Type B pancreatic cell (in vitro differentiated cells): ENCODE measurements at regions not wholly inside any gene's neighbourhood (a gene's known extent, or its start where the extent isn't known, plus 50 kb on each side); places are given as distances from the start of the nearest gene placed in this dataset.

Experiments used
- DNase-seq: peaks from one replicate; pipeline ENCODE4 v3.0.0; 2021; ENCODE audit warnings: mixed read lengths; ENCODE audit not compliant: unreplicated experiment; ENCODE audit errors: extremely low spot score
- H3K27ac Mint-ChIP-seq: 2 replicates; pipeline ENCODE4 v1.8.0; 2021; ENCODE audit warnings: mild to moderate bottlenecking, mixed read lengths
- H3K27me3 Mint-ChIP-seq: 2 replicates; pipeline ENCODE4 v1.8.0; 2021; ENCODE audit warnings: mixed read lengths
- H3K36me3 Mint-ChIP-seq: 2 replicates; pipeline ENCODE4 v1.8.0; 2021; ENCODE audit warnings: mixed read lengths
- H3K4me1 Mint-ChIP-seq: one replicate; pipeline ENCODE4 v1.8.0; 2021; ENCODE audit warnings: mixed read lengths; ENCODE audit not compliant: unreplicated experiment
- H3K4me3 Mint-ChIP-seq: 2 replicates; pipeline ENCODE4 v1.8.0; 2021; ENCODE audit warnings: mild to moderate bottlenecking, mixed read lengths
- H3K9me3 Mint-ChIP-seq: 2 replicates; pipeline ENCODE4 v1.8.0; 2021; ENCODE audit warnings: mixed read lengths
- CTCF ChIP-seq: fragments of 200-600 bp; sonication (generic); conservative IDR thresholded peaks from 2 replicates; pipeline ENCODE4 v1.5.0; 2021; ENCODE audit warnings: antibody characterized with exemption, mild to moderate bottlenecking

DNA sequence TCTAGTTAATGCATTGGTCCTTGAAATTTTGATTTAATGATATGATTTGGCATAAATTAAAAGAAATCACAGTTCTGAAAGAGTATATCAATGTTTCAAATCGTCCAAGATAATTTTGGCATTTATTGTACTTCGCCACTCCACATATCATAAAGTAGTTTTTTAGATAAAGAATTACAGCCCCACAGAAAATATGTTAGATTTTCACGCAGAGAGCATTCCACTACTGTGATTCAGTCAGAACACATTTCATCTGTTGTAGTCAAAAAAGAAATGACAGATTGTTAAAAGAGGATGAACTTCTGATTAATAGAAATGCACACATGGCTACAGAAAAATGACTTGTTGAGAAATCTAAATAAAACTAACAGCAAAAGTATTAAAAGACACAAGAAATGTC, 1063.5 kb upstream of the LRRN3 start:
- no peak for TF ChIP-seq CTCF

GRCh38 chr7:110043519-110043918, 1047.4 kb upstream of the LRRN3 start:
- no peak for TF ChIP-seq CTCF
- Mint-ChIP-seq H3K36me3 (no peaks in the 10 kb centered on the region), H3K9me3 (no peaks in the 10 kb centered on the region), H3K4me1 (no peaks in the 10 kb centered on the region), H3K4me3 (no peak overlapping the region), H3K27me3 (no peaks in the 10 kb centered on the region), H3K27ac (no peak overlapping the region)
- no peak for DNase-seq

More for the DNA sequence above, 1063.5 kb upstream of the LRRN3 start:
- DNase-seq: no peak
- Mint-ChIP-seq H3K4me1 (no peaks in the 10 kb centered on the region), H3K9me3 (no peaks in the 10 kb centered on the region), H3K36me3 (no peaks in the 10 kb centered on the region), H3K4me3 (no peak overlapping the region), H3K27me3 (no peaks in the 10 kb centered on the region), H3K27ac (no peak overlapping the region)

GRCh38 chr7:110050785-110051184, 1040.1 kb upstream of the LRRN3 start:
- peaks cover 7% of the 10 kb centered on the region for H3K4me1 Mint-ChIP-seq
- H3K9me3 Mint-ChIP-seq: no peaks in the 10 kb centered on the region
- no peaks in the 10 kb centered on the region for H3K36me3 Mint-ChIP-seq
- H3K27ac Mint-ChIP-seq: no peak overlapping the region
- no peak for TF ChIP-seq CTCF
- no peaks in the 10 kb centered on the region for H3K27me3 Mint-ChIP-seq
- no peak overlapping the region for H3K4me3 Mint-ChIP-seq
- DNase-seq: no peak

DNA sequence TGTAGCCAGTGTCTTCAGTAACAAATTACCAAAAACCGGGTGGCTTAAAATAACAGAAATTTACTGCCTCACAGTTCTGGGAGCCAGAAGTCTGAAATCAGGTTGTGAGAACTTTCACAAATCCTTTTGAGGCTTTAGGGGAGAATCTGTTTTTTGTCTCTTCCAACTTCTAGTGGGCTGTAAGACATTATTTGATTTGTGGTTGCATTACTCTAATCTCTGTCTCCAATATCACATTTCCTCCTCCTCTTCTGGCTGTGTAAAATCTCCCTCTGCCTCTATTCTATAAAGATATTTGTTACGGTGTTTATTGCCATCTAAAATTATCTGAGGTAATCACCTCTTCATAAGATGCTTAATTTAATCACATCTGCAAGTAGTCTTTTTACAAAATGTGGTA, 1039.6 kb upstream of the LRRN3 start:
- DNase-seq: no peak
- peaks cover 7% of the 10 kb centered on the region for H3K4me1 Mint-ChIP-seq
- no peak overlapping the region for H3K27ac Mint-ChIP-seq
- TF ChIP-seq CTCF: no peak
- H3K27me3 Mint-ChIP-seq: no peaks in the 10 kb centered on the region
- no peak overlapping the region for H3K4me3 Mint-ChIP-seq
- H3K9me3 Mint-ChIP-seq: no peaks in the 10 kb centered on the region
- no peaks in the 10 kb centered on the region for H3K36me3 Mint-ChIP-seq

- no peaks in the 10 kb centered on the region for H3K27me3 Mint-ChIP-seq
- no peaks in the 10 kb centered on the region for H3K36me3 Mint-ChIP-seq
- H3K4me1 Mint-ChIP-seq: peaks cover 2% of the 10 kb centered on the region
- H3K9me3 Mint-ChIP-seq: no peaks in the 10 kb centered on the region
- no peak overlapping the region for H3K4me3 Mint-ChIP-seq
- DNase-seq: no peak
- H3K27ac Mint-ChIP-seq: no peak overlapping the region
- TF ChIP-seq CTCF: no peak
These were observed 1034.6 kb upstream of the LRRN3 start for GRCh38 chr7:110056331-110056730.

GRCh38 chr7:110058401-110058800, 1032.5 kb upstream of the LRRN3 start:
- H3K27ac Mint-ChIP-seq: no peak overlapping the region
- no peak overlapping the region for H3K4me3 Mint-ChIP-seq
- no peaks in the 10 kb centered on the region for H3K9me3 Mint-ChIP-seq
- DNase-seq: no peak
- no peaks in the 10 kb centered on the region for H3K36me3 Mint-ChIP-seq
- no peaks in the 10 kb centered on the region for H3K27me3 Mint-ChIP-seq
- H3K4me1 Mint-ChIP-seq: no peaks in the 10 kb centered on the region
- TF ChIP-seq CTCF: no peak
